GM23248 (cell line): ENCODE measurements at regions not wholly inside any gene's neighbourhood (a gene's known extent, or its start where the extent isn't known, plus 50 kb on each side); places are given as distances from the start of the nearest gene placed in this dataset.

Experiments
- EZH2 ChIP-seq: fragments of 200-600 bp; sonication (generic); IDR thresholded peaks from 2 replicates; pipeline ENCODE4 v1.6.1; 2018; ENCODE audit warnings: antibody characterized with exemption, mild to moderate bottlenecking; ENCODE audit not compliant: insufficient read depth, poor library complexity, severe bottlenecking
- EZH2phosphoT487 ChIP-seq: fragments of 200-600 bp; sonication (generic); IDR thresholded peaks from 2 replicates; pipeline ENCODE4 v1.6.1; 2018; ENCODE audit warnings: antibody characterized with exemption, moderate library complexity, mild to moderate bottlenecking, low read depth; ENCODE audit not compliant: insufficient read depth

- TF ChIP-seq EZH2 (no peak), EZH2phosphoT487 (no peak)
Measured at GRCh38 chr11:15806217-15806616, 550.1 kb downstream of the SOX6 start.
